Hematopoietic multipotent progenitor cell (in vitro differentiated cells): ENCODE measurements at regions not wholly inside any gene's neighbourhood (a gene's known extent, or its start where the extent isn't known, plus 50 kb on each side); places are given as distances from the start of the nearest gene placed in this dataset.

ENCODE experiments used
- DNase-seq, 3 donors: peaks; one replicate each; pipeline ENCODE4 v3.0.0-alpha.2; 2011 to 2015; ENCODE audit warnings: low read depth in 2 of 3, low spot score in 2 of 3

GRCh38 chr10:120701381-120701780 lies 149.8 kb upstream of the WDR11 start:
- DNase-seq: no peak

- no peak for DNase-seq
Measured at GRCh38 chr10:120702032-120702431, 149.1 kb upstream of the WDR11 start.

GRCh38 chr10:120705309-120705708 lies 145.9 kb upstream of the WDR11 start:
- no peak for DNase-seq

GRCh38 chr10:120710076-120710475 lies 141.1 kb upstream of the WDR11 start:
- peak in 1 of 3 donors; percentile 6 for DNase-seq

GRCh38 chr10:120711860-120712259 lies 139.3 kb upstream of the WDR11 start:
- no peak for DNase-seq

- DNase-seq: no peak
Measured at GRCh38 chr10:120713573-120714205, 137.5 kb upstream of the WDR11 start.

- DNase-seq: peak in 2 of 3 donors; percentile 18 to 59
Measured at GRCh38 chr10:120715171-120715570, 136.0 kb upstream of the WDR11 start.

- DNase-seq: peak in 1 of 3 donors; percentile 48
Measured at GRCh38 chr10:120719333-120719732, 131.8 kb upstream of the WDR11 start.

GRCh38 chr10:120727001-120727400 lies 124.2 kb upstream of the WDR11 start:
- no peak for DNase-seq

GRCh38 chr10:120729547-120729946 lies 121.6 kb upstream of the WDR11 start:
- DNase-seq: no peak

- no peak for DNase-seq
Measured at GRCh38 chr10:120732067-120732466, 119.1 kb upstream of the WDR11 start.

- no peak for DNase-seq
Measured at GRCh38 chr10:120732643-120733313, 118.4 kb upstream of the WDR11 start.

GRCh38 chr10:120734483-120735078 lies 116.6 kb upstream of the WDR11 start:
- no peak for DNase-seq

- no peak for DNase-seq
Measured at GRCh38 chr10:120735315-120735714, 115.8 kb upstream of the WDR11 start.

GRCh38 chr10:120735773-120736371 lies 115.3 kb upstream of the WDR11 start:
- peak in 2 of 3 donors; percentile 13 to 48 for DNase-seq

GRCh38 chr10:120736377-120736776 lies 114.8 kb upstream of the WDR11 start:
- no peak for DNase-seq

- DNase-seq: no peak
Measured at GRCh38 chr10:120738658-120739057, 112.5 kb upstream of the WDR11 start.

- no peak for DNase-seq
Measured at GRCh38 chr10:120741396-120741795, 109.8 kb upstream of the WDR11 start.

GRCh38 chr10:120742373-120742772 lies 108.8 kb upstream of the WDR11 start:
- DNase-seq: no peak

- DNase-seq: no peak
Measured at GRCh38 chr10:120744040-120744439, 107.1 kb upstream of the WDR11 start.

GRCh38 chr10:120746001-120746777 lies 105.0 kb upstream of the WDR11 start:
- no peak for DNase-seq
